HG02884 (cell line): ENCODE measurements at regions not wholly inside any gene's neighbourhood (a gene's known extent, or its start where the extent isn't known, plus 50 kb on each side); places are given as distances from the start of the nearest gene placed in this dataset.

Experiments
- ATAC-seq: cut with Tn5 transposase; IDR thresholded peaks from one replicate; pipeline ENCODE4 v1.9.1; 2021; ENCODE audit warnings: mild to moderate bottlenecking, moderate library complexity; ENCODE audit not compliant: unreplicated experiment

GRCh38 chr7:94222516-94222915, 172.2 kb upstream of the COL1A2 start:
- ATAC-seq: no peak

GRCh38 chr7:94223375-94224084, 171.2 kb upstream of the COL1A2 start:
- ATAC-seq: peak; percentile 45

- ATAC-seq: no peak
Observed at GRCh38 chr7:94228223-94228622, 166.5 kb upstream of the COL1A2 start.

- no peak for ATAC-seq
Observed at GRCh38 chr7:94228678-94229077, 166.0 kb upstream of the COL1A2 start.

- no peak for ATAC-seq
Observed at GRCh38 chr7:94231305-94231704, 163.4 kb upstream of the COL1A2 start.

GRCh38 chr7:94236960-94237359, 157.7 kb upstream of the COL1A2 start:
- ATAC-seq: no peak

- ATAC-seq: no peak
Observed at GRCh38 chr7:94237417-94237816, 157.3 kb upstream of the COL1A2 start.

- no peak for ATAC-seq
Observed at GRCh38 chr7:94239661-94240234, 154.9 kb upstream of the COL1A2 start.

- ATAC-seq: no peak
Observed at GRCh38 chr7:94240902-94241301, 153.8 kb upstream of the COL1A2 start.

- ATAC-seq: no peak
Observed at GRCh38 chr7:94241402-94241925, 153.2 kb upstream of the COL1A2 start.

GRCh38 chr7:94243066-94243711, 151.5 kb upstream of the COL1A2 start:
- ATAC-seq: no peak

- ATAC-seq: no peak
Observed at GRCh38 chr7:94244760-94245159, 149.9 kb upstream of the COL1A2 start.

- ATAC-seq: no peak
Observed at GRCh38 chr7:94245500-94245899, 149.2 kb upstream of the COL1A2 start.

- no peak for ATAC-seq
Observed at GRCh38 chr7:94247970-94248369, 146.7 kb upstream of the COL1A2 start.

- no peak for ATAC-seq
Observed at GRCh38 chr7:94249631-94250030, 145.1 kb upstream of the COL1A2 start.

GRCh38 chr7:94250124-94250523, 144.6 kb upstream of the COL1A2 start:
- no peak for ATAC-seq

GRCh38 chr7:94250987-94251386, 143.7 kb upstream of the COL1A2 start:
- no peak for ATAC-seq

- no peak for ATAC-seq
Observed at GRCh38 chr7:94252124-94252523, 142.6 kb upstream of the COL1A2 start.

GRCh38 chr7:94252971-94253370, 141.7 kb upstream of the COL1A2 start:
- no peak for ATAC-seq

GRCh38 chr7:94253686-94254085, 141.0 kb upstream of the COL1A2 start:
- ATAC-seq: no peak

GRCh38 chr7:94258418-94259300, 136.0 kb upstream of the COL1A2 start:
- no peak for ATAC-seq
